ENCODE measurements at regions not wholly inside any gene's neighbourhood (a gene's known extent, or its start where the extent isn't known, plus 50 kb on each side); places are given as distances from the start of the nearest gene placed in this dataset.

DNA sequence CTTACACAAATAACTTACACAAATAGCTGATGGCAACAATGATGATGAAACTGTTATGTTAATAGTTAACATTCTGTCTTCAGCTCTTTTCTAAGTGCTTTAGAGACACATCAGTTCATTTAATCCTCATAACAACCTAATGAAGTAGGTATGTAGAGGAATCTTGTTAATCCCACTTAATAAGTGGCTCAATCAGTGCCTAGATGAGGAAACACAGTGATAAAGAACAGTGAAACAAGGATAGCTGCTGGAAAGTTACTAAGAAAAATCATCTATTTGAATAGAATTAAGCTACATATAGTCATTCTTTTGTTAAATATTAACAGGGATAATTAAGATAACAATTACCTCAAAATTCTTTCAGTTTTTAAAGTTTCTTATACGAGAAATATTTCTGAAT is 487.6 kb downstream of the ARL4A start:
- TF ChIP-seq, protein P1, sequence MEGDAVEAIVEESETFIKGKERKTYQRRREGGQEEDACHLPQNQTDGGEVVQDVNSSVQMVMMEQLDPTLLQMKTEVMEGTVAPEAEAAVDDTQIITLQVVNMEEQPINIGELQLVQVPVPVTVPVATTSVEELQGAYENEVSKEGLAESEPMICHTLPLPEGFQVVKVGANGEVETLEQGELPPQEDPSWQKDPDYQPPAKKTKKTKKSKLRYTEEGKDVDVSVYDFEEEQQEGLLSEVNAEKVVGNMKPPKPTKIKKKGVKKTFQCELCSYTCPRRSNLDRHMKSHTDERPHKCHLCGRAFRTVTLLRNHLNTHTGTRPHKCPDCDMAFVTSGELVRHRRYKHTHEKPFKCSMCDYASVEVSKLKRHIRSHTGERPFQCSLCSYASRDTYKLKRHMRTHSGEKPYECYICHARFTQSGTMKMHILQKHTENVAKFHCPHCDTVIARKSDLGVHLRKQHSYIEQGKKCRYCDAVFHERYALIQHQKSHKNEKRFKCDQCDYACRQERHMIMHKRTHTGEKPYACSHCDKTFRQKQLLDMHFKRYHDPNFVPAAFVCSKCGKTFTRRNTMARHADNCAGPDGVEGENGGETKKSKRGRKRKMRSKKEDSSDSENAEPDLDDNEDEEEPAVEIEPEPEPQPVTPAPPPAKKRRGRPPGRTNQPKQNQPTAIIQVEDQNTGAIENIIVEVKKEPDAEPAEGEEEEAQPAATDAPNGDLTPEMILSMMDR (IDR thresholded peaks at IDR 0.05; ENCODE audit: low read depth, low read length) = no peak
- H3K4me3 ChIP-seq (ENCODE audit: low read depth, low read length) = no peak overlapping the region
- in situ Hi-C loops (cut with HindIII; ENCODE audit: low sequenced_read_pairs) = no loop called here
- no peak for DNase-seq (ENCODE audit: low read depth, low spot score)

DNA sequence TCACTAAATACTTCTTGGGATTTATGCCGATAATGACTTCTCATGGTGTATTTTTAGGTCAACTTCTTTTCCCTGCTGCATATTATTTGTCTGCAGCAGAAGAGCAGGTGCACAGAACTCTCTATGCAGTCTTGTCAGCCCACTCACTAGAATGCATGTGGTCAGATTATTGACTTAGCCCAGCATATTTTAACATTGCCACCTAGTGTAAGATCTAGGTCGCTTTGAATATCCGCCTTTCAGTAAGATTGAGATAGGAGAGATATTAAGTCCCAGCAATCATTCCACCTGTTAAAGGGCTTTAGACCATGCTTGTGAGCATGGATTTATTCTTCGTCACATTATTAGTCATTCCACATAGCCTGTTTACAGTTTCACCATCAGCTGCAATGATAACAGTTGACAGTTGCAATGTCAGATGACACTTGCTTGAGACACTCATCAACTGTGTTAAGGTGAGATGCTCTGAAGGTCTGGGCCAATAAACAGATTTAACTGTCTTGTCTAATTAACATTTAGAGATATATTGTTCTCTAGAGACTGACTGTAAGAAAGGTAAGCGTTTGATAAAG is 491.7 kb downstream of the ARL4A start:
- peak; percentile 23 for DNase-seq (ENCODE audit: low read depth, low spot score)
- TF ChIP-seq, protein P1 (IDR thresholded peaks at IDR 0.05; ENCODE audit: low read depth, low read length) = peak; percentile 10
- no peak overlapping the region for H3K4me3 ChIP-seq (ENCODE audit: low read depth, low read length)
- in situ Hi-C loops (cut with HindIII; ENCODE audit: low sequenced_read_pairs) = no loop called here

DNA sequence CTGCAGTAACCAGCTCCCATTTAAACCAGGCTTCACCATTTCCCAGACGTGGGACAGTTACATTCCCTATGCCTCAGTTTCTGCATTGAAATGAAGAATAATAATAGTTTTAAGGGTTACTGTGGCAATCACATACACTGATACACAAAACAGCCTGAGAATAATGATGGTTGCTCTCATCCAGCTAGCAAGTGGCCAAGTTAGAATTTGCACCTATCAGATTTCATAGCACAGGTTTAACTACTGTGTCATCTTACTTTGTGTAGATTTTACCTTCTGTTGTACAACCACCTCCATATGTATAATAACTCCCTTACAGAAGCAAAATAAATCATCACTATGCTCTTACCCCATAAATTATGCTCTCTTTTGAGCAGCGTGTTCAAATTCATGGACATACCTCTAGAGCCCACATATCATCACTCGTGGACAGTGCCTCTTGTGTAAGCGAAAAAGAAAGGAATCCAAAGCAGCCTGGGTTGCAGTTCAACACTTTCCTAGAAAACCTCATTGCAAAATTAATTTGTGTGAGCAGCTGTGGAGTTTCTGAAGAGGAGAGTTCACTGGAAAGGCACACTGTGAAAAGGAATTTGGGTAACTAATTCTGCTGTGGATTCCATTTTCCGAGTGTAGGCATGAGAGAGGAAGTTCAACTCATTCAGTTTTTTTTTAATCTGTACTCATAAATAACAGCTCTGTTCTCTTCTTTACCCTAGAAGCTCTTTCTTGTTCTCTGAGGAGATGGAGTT is 492.5 kb downstream of the ARL4A start:
- DNase-seq (ENCODE audit: low read depth, low spot score) = no peak
- H3K4me3 ChIP-seq (ENCODE audit: low read depth, low read length) = no peak overlapping the region
- TF ChIP-seq, protein P1 (IDR thresholded peaks at IDR 0.05; ENCODE audit: low read depth, low read length) = no peak
- in situ Hi-C loops (cut with HindIII; ENCODE audit: low sequenced_read_pairs) = no loop called here

DNA sequence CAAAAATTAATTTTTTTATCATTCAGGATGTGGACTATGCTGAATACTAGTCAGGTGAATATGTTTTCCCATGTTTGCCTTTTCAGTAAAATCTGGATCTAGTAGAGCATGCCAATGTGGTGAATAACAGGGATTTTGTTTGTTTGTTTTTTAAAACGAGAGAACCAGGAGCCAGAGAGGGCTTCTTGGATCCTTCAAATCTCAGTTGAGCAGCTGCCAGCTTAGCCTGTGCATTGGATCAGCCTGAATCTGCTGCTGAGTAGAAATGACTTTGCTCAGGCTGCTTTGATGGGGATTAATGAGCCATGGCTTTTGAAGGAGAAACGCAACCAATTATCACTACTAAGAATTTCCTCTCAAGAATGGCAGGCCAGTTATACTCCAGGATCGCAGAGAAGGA is 493.8 kb downstream of the ARL4A start:
- in situ Hi-C loops (cut with HindIII; ENCODE audit: low sequenced_read_pairs) = no loop called here
- H3K4me3 ChIP-seq (ENCODE audit: low read depth, low read length) = no peak overlapping the region
- TF ChIP-seq, protein P1 (IDR thresholded peaks at IDR 0.05; ENCODE audit: low read depth, low read length) = no peak
- no peak for DNase-seq (ENCODE audit: low read depth, low spot score)

DNA sequence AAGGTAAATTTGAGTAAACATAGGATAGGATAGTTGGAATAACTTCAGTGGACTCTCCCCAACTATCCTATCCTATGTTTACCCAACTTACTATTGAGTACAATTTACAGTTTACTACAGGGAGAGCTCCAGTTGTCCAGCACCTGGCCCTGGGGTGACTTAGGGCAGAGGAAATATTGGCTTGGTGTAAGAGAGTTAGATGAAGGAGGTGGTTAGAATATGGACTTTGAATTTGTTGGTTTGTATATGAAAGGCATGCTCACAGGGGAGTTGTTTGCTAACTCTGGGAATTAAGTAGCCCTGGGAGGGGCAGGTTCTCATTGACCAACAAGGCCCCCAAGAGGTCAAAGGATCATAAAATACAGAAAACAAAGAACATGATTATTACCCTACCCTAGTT is 497.7 kb downstream of the ARL4A start:
- in situ Hi-C loops (cut with HindIII; ENCODE audit: low sequenced_read_pairs) = no loop called here
- DNase-seq (ENCODE audit: low read depth, low spot score) = no peak
- no peak overlapping the region for H3K4me3 ChIP-seq (ENCODE audit: low read depth, low read length)
- TF ChIP-seq, protein P1 (IDR thresholded peaks at IDR 0.05; ENCODE audit: low read depth, low read length) = no peak

DNA sequence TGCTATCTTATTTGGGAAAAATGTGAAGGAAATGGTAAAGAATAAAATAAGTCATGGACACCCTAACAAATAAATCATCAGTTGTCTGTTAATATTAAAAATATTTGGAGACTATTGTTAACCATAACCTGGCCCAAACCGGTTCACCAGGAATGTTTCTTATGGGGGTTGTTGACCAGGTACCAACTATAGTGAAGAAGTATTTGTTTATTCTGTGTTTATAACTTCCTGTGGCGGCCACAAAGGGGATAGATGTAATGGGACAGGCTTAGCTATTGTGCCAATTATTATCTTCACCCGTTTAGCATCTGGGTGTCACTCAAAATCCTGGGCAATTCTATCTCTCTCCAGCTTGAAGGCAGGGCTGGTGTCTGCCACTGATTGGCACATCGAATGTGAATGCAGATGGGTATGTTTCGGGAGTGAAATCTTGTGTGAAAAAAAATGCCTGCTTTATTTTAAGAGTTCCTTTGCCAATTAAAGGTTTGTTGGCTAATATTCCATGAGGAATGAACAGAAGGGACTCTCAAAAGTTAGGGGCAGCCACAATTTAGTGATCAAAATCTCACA is 500.9 kb downstream of the ARL4A start:
- TF ChIP-seq, protein P1 (IDR thresholded peaks at IDR 0.05; ENCODE audit: low read depth, low read length) = no peak
- DNase-seq (ENCODE audit: low read depth, low spot score) = no peak
- in situ Hi-C loops (cut with HindIII; ENCODE audit: low sequenced_read_pairs) = no loop called here
- H3K4me3 ChIP-seq (ENCODE audit: low read depth, low read length) = no peak overlapping the region
